ENCODE measurements at regions not wholly inside any gene's neighbourhood (a gene's known extent, or its start where the extent isn't known, plus 50 kb on each side); places are given as distances from the start of the nearest gene placed in this dataset.

- TF ChIP-seq CEBPB (IDR thresholded peaks at IDR 0.05) (no peak), EP300 (IDR thresholded peaks at IDR 0.05; ENCODE audit: borderline replicate concordance) (no peak), MAX (IDR thresholded peaks at IDR 0.05) (no peak), YY1 (IDR thresholded peaks at IDR 0.05; ENCODE audit: low read depth) (no peak), CREB1 (IDR thresholded peaks at IDR 0.05; ENCODE audit: low read depth) (no peak), ZBTB7A (IDR thresholded peaks at IDR 0.05; ENCODE audit: low read depth) (no peak), TAF1 (IDR thresholded peaks at IDR 0.05; ENCODE audit: low read depth) (no peak), NFIC (IDR thresholded peaks at IDR 0.05) (no peak), FOXM1 (IDR thresholded peaks at IDR 0.05; ENCODE audit: borderline replicate concordance, low read depth) (no peak)
Measured at GRCh38 chr7:114354306-114354705, 60.3 kb upstream of the FOXP2 start.

Measured in Ishikawa (cell line).